CD4-positive, alpha-beta T cell treated with Interleukin-12 subunit alpha and Interleukin-12 subunit beta, for 1 hour (primary cell): ENCODE measurements at regions not wholly inside any gene's neighbourhood (a gene's known extent, or its start where the extent isn't known, plus 50 kb on each side); places are given as distances from the start of the nearest gene placed in this dataset.

Experiments used
- DNase-seq: peaks from one replicate; pipeline ENCODE4 v3.0.0-alpha.2; 2020

DNA sequence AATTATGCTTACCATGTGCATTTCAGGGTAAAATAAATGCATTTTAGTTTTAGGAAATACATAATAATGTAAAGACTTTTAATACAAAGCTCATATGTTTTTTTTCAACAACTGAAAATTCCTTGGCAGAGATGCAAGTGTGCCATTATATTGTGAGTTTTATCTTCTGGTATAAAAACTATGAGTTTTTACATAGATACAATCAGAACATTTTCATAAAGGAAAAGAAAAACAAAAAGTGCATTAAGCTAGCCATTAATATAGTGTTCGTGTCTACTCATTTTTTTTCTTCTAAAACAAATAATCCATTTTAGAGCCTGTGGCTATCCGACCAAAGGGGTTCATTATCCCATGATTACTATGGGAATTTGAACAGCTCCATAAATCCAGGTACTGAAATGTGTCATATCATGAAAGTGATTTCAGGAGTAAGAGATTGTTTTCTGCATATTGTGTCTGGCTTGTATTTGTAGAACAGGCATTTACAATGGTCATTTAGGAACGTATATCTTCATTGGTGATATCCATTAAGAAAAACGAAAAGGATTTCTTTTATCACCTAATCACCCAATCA lies 236.9 kb upstream of the SLC10A2 start:
- no peak for DNase-seq

DNA sequence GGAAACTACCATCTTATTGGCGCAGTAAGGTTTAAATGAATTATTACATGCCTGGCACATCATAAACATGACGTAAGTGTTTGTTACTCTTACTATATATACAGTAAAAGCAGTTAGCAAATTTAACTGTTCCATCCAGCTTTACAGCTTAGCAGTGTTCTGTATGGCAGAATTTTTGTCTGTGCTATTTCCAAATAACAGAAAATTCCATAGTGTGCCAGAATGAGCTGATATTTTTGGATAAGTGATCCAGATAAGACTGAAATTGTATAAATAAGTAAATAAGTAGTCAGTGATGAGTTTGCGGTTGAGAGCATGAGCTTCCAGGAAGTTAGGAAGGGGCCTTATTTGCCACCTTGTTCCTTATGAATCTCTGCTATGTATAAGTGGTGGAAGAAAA lies 236.5 kb upstream of the SLC10A2 start:
- no peak for DNase-seq

DNA sequence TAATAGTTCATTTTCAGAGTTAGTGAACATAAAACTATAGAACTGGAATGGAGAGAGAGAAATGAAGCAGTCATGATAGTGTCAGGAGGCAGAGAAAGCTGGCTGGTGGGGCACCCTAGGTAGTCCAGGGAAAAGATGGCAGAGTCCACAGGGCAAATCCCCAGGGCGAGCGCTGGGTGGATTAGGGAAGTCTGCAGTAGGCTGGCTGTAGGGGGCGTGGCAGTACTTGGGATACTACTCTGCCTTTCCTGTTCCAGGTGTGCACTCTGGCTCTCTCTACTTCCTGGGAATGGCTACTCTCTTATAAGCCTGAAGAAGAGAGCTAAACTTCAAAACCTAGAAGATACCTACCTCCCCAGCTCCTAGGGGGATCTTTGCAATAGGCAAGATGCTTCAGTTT lies 232.9 kb upstream of the SLC10A2 start:
- DNase-seq, result no peak

DNA sequence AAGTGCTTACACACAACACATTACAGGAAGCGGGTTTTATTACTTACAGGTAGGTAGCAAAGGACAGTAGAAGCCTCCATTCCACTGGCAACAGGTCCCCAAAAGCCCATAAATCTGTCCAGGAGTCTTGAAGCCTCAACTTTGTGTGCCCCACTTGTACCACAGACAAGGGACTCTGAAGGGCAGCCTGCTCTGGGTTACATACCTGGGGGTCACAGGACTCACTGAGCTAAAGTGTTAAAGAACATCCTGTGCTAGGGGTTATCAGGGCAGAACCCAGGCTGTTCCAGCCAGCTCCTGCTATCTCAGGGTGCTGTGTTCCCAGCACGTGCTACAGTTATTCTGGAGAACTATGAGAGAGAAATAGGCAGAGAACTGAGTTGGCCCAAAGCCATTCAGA lies 230.9 kb upstream of the SLC10A2 start:
- DNase-seq, result no peak

DNA sequence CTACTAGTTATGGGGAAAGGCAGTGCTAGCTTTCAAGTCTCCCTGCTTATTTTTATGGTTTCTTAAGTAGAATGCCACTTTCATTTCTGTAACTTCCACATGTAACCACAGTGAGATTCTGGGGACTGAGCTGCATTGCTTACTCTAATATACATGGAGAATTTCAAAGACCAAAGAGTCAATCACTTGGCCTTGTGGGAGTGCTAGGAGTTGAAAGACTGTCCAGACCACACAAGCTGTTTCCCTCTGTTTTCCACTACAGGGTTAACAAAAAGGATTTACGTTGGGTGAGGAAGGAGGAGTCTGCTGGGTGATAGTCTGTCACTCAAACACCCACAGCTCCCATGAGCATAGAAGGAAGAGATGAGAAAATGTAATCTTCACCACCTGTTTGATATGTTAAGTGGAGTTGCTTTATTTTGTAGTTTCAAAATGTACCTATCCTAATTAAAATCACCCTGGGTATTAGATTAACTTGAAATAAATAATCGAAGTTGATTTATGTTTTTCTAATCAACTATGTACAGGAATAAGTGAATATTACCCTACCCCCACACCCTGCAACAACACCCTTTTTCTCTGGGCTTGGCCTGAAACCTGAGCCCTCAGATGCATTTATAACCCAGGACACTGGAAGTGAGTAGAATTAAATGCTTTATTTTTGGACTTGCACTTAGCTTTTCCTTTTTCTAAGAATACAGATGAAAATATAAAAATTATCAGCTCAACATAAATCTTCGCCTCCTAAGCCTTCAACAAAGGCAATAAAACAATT lies 225.8 kb upstream of the SLC10A2 start:
- DNase-seq, result no peak

DNA sequence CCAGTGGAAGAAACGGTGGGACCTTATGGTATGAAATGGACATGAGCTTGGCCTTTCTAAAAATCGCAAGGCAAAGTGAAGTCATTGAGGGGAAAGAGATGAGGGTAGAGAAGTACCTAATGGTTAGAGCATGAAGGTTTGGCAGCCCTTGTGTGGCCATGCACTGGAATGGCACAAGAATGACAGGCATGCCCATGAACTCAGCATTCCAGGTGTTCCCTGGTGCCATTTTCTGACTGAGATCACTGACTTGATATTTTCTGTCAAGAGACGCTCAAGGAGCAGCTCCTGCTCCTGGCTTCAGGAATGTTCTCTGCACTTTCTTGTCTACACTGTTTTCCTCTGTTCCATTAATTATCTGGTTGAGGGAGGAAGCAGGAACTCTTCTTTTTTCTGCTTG lies 225.0 kb upstream of the SLC10A2 start:
- DNase-seq, result no peak

DNA sequence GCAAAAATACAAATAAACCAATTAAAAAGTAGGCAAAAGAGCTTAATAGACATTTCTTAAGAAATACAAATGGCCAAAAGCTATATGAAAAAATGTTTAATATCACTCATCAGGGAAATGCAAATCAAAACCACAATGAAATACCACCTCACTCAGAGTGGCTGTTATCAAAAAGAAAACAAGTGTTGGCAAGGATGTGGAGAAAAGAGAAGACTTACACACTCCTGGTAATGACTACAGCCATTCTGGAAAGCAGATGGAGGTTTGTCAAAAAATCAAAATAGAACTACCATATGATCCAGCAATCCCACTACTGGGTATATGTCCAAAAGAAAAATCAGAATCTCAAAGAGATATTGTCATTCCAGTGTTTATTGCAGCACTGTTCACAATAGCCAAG lies 223.5 kb upstream of the SLC10A2 start:
- DNase-seq, result no peak

DNA sequence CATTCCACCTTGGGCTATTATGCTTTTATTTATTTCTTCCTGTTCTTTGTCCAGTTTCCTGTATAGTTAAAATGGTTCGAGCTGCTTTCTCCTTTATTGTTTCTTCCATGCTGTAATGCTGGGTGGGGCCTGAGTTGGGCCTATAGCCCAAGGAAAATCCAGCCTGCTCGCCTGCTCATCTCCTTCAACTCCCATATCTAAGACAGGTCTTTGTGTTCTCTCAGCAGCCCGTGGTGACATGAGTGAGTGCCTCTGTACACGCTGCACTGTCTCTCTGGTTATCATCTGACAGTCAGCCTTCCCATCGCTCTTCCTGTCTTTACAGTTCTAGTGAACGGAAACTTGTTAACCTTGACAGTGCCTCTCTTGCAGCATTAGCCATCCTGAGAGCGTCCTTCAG lies 221.9 kb upstream of the SLC10A2 start:
- no peak for DNase-seq

DNA sequence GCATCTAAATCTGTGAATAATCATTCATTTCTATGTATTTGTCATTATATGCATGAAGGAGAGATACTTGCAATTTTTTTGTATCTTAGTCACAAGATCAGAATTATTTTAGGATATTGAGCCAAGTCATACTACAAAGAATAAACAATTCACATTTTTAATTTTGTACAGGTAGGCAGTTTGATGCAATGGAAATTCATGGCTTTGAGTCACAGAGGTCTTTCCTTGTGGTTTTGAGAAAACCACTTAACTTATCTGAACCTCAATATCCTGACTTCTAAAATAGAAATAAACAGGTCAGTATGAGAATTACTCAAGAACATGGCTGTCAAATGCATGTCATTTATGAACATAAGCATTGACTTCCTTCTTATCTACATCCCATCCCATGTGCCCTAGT lies 221.4 kb upstream of the SLC10A2 start:
- DNase-seq, result no peak

DNA sequence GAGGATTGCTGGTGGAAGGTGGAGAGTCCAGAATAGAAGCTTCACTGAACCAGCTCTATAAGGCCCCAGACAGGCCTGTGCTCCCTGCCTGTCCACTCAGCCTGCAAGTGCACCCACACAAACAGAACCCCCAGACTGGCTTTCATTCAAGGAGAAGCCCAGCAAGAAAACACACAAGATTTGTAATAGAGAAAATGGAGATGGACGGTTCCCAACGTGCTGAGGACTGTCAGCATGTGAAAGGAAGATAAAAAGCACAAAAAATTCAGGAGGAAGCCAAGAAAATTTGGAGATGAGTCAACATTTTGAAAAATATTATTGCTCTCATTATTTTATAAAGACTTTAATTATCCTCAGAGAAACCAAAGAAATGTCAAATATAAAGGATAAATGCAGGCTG lies 218.2 kb upstream of the SLC10A2 start:
- no peak for DNase-seq

DNA sequence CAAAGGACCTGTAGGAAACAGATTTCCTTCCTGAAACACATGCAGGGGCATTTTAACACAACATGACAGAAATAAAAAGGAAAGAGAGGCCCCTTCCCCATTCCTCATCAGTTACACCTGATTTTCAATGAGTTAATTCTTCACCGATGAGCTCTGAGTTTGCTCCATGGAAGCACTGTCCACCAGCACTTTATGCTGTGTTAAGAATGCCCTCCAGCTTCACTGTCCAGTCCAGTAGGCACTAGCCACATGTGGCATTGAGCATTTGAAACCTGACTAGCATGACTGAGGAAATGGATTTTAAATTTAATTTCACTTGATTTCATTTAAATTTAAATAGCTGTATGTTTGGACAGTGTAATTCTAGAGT lies 217.2 kb upstream of the SLC10A2 start:
- no peak for DNase-seq

DNA sequence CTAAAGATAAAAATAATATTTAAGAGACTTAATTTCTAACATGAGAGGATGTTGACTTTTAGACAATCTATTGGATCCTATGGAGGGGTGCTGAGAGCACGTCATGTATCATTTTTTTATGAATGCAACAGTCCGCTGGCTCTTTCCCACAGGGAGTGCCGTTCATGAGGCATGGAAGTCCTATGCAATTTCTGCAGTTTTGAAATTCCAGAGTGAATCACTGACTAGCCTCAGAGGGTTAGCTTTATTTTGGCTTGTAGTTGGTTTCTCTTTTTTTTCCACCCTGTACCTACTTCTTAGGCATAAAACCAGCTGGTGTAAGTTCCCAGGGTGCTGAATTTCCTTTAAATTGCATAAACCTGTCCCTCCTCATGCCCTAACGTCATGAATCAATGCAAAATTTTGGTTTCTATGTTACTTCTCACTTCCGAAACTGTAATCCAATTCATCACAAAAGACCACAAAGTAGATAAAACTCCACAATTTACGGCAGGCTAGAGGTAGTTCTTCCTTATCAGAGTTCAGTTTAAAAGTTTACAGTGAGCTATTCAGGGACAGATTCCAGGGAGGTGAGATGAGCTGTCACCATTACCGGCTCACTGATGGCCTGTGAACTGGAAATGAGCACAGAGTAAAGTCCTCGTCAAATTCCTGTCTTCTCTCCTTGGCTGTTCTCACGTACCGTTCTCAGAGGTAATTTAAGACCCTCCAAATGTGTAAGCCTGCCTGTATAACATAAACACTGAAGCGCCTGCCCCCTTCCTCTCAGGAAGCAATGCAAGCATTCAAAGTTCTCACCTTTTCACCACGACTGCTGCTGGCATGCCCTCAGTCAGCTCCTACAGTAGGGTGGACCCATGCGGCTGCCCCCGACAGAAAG lies 216.6 kb upstream of the SLC10A2 start:
- DNase-seq, result no peak

DNA sequence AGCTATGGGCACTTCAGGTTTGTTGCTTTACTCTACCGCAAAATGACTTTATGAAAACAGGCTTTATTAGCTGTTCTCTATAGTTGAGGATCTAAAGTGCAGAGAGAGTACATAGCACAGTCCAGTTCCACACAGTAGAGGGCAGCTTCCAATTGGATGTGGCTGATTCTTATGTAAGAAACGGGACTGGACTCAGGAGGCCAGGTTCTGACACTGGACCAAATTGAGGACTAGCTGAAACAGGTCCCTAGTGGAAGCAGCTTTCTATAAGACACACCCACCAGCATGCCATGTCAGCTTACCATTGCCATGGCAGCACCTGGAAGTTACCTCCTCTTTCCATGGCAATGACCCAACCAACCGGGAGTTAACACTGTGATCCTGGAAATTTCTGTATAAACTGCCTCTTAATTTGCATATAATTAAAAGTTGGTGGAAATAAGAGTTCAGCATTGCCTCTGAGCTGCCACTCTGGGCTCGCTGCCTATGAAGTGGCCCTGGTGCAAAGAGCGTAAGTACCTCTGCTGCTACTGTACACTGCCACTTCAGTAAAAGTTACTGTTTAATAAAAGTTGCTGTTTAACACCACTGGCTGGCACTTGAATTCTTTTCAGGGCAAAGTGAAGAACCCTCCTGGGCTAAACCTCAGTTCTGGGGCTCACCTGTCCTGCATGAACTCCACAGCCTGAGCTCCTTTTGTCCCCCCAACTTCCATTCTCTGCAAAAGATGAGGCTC lies 211.9 kb upstream of the SLC10A2 start:
- DNase-seq, result no peak

DNA sequence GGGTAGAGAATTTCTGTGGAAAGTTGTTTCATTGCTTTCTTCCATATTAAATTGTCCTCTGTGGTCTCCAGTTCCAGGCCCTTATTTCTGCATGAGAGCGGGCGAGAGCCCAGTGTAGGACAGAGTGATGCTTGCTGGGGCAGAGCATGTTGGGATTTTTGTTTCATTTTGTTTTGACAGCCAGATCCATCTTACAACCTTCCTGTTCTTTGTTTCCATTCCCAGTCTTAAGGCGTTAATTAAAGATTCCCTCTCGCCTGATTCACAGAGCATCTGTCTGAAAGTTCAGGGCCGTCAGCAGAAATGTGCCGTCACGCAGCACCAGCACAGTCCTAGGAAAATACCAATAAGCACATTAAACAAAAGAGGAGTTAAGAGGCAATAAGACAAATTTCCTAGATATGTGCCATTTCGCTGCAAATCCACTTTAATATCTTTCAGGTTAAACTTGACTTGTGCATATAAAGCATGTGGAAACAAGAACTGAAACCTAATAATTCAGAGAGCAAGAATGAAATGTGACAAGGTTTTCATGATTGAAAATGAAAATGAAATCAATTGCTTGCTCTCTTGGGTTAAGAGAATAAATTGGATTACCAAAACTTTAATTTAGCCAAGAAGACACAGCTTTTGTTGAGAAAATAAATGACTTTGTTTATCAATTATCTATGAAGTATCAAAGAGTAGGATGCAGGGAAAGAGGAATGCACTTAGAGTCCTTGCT lies 210.7 kb upstream of the SLC10A2 start:
- DNase-seq, result no peak

DNA sequence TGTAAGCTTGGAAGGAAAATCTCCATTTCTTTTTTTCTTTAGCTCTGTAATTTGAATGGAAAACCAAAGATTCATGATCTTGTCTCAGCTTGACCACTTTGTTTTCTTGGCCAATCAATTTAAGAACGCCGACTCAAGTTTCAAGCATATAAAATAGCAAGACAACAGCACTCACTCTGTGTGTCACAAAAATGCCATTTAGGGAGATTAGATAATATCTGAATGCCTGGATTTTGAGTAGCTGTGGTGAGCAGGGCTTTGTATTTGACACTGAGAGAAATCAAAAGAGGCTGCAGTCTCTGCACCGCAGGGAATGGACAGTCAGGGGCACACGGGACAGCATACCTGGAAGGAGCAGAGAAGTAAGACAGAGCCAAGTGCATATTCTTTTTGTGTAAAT lies 209.5 kb upstream of the SLC10A2 start:
- no peak for DNase-seq

DNA sequence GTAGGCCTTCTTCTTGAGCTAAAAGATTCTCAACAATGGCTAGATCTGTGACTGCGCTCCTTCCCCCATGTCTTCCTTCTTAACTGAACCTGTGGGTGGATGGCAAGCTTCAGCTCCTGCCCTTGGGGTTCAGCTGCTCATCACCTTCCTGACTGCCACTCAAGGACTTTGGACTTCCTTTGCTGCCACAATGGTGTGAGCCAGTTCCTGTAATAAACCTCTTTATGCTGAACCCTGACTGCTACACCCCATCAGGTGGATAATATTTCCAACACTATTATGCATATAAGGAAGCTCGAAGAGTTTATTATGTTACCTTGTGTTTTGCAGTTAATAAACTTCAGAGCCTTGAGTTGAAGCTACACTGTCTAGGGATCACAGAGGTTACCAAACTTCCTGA lies 208.9 kb upstream of the SLC10A2 start:
- no peak for DNase-seq

DNA sequence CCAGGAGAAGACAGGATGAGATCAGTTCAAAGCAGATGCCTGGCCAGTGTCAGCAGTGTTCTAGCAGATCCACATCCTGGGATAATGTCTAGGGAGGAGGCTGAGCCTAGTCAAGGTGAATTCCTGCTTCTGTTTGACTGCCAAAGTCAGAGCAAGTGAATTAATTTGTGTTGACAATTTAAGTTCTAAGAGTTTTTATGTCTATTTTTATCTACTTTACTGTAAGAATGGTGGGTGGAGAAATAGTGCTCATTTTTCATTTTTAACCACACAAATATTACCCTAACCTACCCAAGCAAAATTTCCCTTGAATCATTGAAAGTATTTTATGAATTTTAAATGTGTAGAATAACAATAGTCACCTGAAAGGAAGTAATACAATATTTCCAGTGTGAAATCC lies 207.6 kb upstream of the SLC10A2 start:
- no peak for DNase-seq

DNA sequence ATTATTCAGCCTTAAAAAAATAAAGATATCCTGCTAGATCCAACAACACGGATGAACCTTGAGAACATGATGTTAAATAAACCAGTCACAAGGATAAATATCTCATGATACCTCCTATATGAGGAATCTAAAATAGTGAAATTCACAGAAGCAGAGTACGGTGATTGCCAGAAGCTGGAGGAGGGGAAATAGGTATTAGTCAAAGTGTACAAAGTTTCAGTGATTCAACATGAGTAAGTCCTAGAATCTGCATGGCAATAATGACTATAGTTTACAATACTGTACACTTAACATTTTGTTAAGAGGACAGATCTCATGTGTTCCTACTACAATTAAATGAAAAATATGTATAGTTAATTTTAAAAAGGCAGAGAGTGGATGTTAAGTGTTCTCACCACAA lies 206.6 kb upstream of the SLC10A2 start:
- no peak for DNase-seq

DNA sequence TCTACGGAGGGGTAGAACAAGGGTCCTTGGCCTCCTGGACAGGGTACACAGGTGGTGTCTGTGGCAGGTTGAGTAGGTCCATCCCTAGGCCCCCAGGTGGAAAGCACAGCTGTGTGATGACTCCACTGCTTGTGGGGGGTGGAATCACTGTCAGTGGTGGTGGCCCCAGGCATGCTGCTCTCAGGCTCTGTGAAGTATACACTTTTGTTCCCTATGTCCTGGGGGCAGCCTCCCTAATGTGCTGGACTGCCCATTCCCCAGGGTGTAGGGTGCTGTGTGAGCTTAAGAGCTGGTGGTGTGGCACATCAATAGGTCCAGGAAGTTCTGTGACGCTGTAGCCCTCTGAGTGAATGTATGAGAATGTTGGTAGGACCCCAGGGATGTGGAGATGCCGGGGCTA lies 197.2 kb upstream of the SLC10A2 start:
- DNase-seq, result no peak

DNA sequence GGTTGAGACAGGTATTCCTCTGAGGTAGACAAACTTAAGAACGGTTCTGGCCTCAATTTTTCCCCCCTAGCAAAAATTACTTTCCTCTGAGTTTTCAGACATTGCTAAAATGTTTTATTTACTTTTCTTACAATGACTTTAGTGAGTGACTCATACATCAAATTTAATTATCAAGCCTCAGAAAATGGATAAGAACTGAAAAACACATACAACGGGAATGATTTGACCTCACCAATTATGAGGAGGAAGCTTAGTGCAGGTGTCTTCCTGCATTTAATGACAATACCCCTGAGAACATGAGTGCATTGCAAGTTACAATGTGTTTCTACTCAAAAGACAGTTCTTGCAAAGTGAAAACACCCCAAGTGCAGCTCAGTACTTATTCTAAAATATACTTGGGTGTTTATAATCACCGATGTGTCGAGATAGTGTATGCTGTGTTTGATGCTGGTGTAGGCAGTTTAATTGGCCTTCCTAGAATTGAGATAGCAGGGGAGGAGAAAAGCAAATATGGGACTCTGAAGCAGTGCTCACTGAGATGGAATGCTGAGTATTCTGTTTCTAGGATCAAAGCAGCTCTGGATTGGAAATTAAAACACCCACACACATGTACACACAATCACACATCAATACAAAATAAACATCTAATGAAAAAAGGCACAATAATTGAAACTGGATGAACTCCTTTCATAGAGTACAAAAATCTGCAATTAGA lies 189.5 kb upstream of the SLC10A2 start:
- DNase-seq, result no peak

DNA sequence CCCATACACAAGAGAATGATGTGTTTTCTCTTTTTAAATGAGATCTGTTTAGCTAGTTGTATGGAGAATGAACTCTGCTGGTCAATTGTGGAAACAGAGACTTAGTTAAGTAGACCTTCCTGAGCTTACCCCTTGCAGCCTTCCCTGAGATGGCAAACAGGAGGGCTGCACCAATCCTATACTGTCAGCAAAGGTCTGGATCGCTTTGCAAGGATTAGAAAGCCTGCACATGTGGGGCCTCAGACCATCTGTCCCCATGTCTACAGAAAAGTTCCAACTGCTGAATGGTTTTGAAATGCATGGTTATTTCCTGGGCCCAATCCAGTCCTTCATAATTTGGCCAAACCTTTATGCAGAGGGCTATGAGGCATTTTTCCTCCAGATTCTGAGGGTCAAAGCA lies 183.9 kb upstream of the SLC10A2 start:
- DNase-seq, result no peak

DNA sequence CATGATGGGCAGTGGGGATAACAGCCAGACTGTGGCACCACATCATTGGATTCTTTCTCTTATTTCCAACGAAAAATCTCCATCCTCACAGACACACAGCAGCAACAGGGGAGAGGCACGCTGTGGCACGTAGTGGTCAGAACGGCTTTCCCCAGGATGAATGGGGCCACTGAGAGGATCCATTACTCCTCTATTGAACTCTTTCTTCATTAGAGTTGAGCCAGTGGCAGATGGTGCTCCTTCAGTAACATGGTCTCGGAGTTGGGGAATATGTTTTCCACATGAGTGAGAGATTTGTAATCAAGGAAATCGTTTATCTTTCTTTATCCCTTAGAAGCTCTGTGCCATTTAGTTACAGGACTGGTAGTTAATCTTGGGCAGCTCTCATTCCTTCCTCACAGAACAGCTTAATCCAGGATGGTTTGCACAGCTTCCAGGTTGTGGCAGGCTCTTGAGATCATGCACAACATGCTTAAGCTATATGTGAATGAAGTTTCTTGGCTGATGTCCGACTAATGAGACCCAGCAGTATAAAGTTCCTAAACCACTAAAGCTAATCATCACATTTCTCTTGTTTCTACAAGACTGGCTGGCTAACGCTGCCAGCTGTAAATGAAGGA lies 180.5 kb upstream of the SLC10A2 start:
- DNase-seq, result no peak
